ENCODE measurements at regions not wholly inside any gene's neighbourhood (a gene's known extent, or its start where the extent isn't known, plus 50 kb on each side); places are given as distances from the start of the nearest gene placed in this dataset.

- no peak for DNase-seq
Observed at GRCh38 chr12:19834592-19834991, 395.3 kb downstream of the AEBP2 start.

- DNase-seq: no peak
Observed at GRCh38 chr12:19836056-19836455, 396.8 kb downstream of the AEBP2 start.

DNA sequence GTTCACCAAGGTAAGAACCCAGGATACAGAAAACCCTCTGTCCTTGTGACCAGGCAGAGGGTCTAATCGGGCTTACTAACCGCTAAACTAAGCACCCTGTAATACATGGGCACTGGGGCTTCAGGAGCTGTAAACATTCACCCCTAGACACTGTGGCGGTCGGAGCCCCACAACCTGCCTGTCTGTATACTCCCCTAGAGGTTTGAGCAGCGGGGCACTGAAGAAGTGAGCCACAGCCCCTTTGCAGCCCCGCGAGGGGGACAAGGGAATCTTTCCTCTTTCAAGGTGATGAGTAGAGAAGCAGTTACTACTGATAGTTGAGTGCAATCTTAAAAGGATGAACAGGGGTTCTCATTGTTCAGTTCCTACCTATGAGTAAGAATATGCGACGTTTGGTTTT is 397.2 kb downstream of the AEBP2 start:
- DNase-seq: no peak

- DNase-seq: no peak
Observed at GRCh38 chr12:19837543-19837942, 398.3 kb downstream of the AEBP2 start.

DNA sequence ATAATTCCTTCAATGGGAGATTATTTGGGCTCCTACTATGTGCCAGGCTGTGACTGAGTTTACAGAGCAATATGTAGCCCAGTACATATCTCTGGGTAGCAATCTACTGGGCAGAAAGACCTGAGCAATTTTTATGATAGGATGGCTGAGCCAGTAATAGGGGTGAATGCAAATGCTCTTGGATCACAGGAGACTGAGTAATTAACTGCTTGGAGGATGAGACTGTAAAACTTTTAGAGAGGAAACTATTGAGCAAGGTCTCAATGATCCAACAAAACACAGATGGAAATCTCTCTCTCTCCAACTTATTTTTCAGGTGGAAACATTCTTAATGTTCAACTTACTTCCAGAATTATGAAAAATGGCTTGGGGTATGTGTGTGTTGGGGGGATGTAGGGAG is 402.2 kb downstream of the AEBP2 start:
- no peak for DNase-seq

DNA sequence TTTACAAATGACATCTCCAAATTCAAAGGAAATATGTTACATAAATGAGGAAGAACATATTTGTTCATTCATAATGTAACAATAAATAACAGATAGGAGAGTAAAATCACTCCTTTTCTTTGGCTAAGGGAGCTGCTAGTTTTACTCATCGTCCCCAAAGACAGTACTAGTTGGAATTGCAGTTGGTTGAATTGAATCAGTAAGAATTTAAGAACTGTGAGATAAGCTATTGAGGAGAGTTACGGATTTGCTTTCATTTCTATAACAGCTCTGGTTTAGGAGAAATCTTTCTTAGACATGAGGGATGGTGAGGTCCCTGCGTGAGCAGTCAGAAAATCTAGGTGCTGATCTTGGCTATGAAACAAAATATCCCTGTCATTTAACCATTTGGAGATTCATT is 402.8 kb downstream of the AEBP2 start:
- DNase-seq: no peak

DNA sequence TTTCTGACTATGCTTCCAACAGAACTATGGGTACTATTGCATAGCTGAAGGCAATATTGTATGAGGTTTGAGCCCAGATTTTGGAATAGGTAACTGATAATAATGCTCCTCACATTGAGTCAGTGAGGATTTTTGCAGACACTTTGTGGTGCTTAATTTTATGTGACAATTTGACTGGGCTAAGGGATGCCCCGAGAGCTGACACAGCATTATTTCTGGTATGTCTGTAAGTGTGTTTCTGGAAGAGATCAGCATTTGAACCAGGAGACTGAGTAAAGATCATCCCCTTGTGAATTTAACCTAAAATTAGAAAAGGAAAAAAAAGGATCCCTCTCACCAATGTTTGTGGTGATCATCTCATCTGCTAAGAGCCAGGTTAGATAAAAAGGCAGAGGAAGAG is 404.9 kb downstream of the AEBP2 start:
- DNase-seq: no peak

DNA sequence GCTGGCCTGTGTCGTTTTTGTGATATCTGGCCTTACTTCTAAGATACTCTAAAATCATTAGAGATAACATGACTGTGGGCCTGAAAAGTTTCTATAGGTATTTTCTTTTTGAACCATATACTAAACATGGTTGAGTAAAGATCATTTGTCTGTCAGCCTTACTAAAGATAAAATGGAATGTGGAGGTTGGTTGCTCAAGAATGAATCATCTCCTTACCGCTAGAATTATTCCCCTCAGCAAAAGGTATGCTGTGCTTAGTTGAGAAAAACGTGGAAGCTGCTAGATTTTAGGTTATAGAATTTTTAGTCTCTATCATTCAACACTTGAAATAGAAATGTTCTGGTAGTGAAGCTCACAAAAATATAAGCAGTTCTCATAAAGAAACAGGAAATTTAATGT is 407.3 kb downstream of the AEBP2 start:
- DNase-seq: no peak

DNA sequence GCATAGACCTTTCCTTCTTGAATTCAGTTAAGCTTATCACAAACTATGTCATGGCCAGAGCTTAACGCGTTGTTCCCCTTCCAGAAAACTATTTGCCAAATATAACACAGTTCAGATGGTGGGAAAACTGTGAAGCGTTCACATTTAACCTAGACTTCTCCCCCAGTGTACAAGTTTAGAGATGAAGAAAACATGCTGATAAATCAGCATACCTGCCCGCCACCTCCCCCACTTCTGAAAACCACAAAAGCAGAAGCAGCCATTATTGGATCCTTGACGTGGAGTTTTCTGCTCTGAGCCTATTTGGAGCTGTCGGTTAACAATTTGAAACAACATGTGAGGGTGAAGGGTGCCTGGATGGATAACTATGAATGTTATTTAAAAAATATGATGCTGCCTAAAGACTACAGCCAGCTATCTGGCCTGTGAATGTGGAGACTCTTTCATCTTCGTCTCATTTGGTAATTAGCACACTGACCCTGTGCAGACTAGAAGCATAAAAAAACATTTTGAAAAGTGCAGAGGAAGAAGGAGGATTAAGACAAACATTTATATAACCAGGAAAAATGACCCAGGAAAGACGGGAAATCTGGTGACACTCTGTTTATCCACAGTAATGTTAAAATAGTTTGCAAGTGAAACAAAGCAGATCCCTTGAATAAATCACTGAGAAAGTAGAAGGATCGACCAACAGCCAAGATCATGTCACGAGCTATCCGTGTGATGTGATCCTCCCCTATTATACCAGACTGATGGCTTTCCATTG is 408.2 kb downstream of the AEBP2 start:
- DNase-seq: no peak

GRCh38 chr12:19848421-19848820 is 409.1 kb downstream of the AEBP2 start:
- DNase-seq: no peak

DNA sequence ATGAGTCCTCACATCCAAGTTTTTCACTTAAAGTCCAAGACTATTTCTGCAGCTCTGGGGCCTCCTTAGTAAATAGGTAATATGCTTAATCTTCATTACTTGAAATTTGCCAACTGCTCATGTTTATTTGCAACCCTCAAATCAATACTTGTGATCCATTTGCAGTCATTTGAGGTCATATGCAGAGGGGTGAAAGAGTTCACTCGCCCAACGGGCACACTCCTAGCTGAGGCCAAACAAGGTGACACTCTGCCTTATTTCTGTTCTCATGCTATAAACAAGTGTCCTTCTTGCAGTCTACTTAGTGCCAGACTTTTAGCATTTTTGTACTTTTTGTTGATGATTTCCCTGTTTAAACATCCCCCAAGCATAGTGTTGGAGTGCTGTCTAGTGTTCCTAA is 409.9 kb downstream of the AEBP2 start:
- DNase-seq: no peak

GRCh38 chr12:19850346-19851065 is 411.2 kb downstream of the AEBP2 start:
- no peak for DNase-seq

DNA sequence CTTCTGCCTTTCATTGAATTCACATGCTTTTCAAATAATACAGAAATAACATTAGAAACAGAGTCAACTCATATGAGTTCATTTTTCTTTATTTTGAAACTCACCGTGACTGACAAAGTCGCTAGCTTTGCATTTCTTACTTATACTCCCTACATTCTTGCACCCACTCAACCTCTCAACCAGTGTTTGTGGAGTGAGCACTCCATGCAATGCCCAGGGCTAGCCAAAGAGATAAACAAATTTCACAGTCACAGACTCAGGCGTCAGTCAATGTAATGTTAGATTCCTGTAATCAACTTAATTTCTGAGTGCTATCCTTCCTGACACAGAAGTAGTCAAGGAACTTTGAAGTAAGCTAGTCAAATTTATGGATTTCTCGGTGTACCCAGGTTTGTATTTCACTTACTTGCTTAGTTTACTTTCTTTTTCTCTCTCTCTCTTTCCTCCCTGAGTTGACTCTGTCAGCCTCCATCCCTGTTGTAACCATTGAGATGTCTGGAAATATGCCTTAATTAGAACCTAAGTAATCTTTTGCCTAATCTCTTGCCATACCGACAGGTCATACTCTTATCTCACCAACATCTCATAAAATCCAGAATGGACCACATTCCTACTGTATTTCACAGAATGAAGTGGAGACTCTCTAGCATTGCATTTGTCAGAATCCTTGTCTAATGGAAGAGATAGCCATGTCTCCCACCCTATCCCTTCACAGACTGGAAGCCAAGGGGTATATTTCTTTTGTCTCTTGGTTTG is 413.0 kb downstream of the AEBP2 start:
- DNase-seq: no peak

DNA sequence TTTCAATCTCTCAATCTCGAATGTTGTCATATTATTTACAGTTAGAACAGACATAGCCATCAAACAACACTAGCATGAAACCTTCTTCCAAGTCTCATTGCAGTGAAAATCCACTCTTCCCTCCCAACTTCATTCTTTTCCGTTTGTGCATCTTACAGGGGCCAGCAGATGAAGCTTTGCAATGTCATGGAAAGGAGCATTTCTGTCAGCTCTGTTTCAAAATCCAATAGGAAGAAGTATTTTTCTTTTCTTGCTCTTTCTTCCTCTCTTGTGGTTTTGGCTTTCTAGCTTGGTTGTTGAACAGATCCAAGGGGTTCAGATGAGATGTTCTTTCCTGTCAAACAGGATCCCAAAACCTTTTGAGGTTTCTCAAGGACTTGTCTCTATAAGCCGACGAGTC is 416.6 kb downstream of the AEBP2 start:
- no peak for DNase-seq

- no peak for DNase-seq
Observed at GRCh38 chr12:19856389-19856788, 417.1 kb downstream of the AEBP2 start.

DNA sequence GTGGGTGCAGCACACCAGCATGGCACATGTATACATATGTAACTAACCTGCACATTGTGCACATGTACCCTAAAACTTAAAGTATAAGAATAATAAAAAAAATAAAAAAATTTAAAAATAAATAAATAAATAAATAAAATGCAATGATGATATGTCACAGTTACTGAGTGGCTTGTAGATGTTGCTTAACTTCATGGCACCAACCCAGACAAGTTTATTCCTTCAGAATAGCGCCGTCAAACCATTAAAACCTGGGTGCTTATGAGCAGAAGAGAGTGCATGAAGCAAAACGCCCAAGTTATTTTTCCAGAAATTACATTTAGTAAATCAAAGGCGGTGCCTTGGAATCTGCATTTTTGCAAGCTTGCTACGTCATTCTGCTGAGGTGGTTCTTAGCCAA is 417.9 kb downstream of the AEBP2 start:
- no peak for DNase-seq

- DNase-seq: no peak
Observed at GRCh38 chr12:19867151-19867550, 427.9 kb downstream of the AEBP2 start.

DNA sequence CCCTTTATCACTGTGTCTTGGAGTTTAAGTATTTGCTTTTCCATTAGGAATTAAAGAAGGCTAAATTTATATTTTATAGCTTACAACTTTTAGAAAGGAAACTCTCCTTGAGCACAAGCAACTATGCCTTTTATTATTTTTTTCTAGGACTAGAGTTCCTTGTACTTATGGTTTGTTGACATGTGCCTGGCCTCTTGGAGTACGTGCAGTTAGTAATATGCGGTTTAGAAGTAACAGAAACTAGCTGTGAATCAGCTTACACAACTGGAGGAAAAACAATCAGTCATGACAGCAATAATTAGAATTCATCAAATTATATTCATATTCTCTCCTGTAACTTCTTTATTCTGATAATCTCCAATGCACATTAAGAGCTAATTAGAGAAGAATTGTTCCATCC is 428.7 kb downstream of the AEBP2 start:
- no peak for DNase-seq

GRCh38 chr12:19869413-19869812 is 430.1 kb downstream of the AEBP2 start:
- DNase-seq: no peak

DNA sequence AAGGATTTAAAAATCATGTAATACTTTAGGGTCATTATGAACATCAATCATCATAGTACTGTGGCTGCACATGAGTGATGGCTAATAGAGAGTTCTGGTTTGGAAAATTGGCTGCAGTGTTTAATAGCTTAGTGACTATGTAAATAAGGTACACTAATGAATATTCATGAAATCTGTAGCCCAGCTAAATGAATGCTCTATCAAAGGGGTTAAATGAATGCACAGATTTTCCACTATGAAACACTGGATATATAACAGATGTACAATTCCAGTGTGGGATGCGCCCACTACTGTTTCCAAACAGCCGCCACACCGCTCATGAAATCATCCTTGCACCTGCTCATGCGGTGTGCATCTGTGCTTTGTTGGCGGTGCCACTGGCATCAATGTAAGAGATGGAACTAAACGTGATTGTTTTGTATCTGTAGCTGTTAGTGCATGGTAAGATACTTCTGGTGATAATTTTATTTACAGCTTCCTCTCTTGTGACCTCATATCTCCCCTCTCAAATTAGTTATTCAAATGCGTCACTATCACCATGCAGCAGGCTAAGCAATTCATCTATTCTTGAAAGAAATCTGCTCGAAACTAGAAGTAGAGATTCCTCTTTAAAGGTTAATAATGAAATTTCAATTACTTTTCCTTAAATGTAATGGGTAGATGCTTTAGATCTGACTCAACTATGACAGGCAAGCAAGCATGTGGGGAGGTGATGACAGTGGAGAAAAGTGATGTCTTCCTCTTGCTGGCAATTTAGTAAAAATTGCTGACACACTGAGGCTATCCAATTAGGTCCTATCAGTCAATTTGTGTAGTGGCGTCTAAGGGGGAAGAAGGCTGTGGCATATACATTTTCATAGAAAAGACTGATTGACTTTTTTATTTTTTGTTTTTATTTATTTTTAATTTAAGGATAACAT is 433.6 kb downstream of the AEBP2 start:
- DNase-seq: no peak

- no peak for DNase-seq
Observed at GRCh38 chr12:19880076-19880475, 440.8 kb downstream of the AEBP2 start.

DNA sequence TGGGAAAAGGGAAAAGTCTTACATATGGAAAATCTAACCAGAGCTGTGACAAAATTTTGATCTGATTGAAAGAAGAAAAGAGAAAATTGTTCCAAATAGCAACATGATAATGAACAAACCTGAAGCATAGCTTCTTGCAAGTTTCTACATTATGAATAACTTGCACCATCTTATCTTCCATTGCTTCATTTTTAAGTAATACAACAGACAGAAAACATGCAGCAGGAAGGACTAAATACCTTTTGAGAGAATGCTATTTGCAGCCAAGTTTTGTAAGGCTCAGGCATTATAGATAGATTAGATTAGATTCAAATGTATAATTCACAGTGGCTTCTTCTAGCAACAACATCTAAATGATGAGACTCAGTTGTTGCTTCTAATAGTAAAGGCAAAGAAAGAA is 441.4 kb downstream of the AEBP2 start:
- no peak for DNase-seq

DNA sequence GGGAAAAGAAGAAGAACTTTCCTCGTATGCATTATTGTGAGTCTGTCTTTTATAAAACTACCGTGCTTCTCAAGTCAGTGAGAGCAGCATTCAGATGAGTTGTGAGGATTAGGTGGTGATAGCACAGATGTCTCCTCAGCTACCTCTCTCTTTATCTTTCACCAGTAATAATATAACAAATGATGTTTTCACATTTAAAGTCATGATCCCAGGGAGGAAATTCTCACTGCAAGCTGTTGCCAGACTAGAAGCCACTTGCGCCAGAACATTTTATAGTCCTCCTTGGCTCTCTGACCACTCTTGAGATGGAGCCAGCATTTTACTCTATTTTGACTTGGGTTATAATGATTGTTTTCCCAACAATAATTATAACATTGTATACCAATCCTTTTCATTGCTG is 443.1 kb downstream of the AEBP2 start:
- no peak for DNase-seq
